OCI-LY1 (cell line): ENCODE measurements at regions not wholly inside any gene's neighbourhood (a gene's known extent, or its start where the extent isn't known, plus 50 kb on each side); places are given as distances from the start of the nearest gene placed in this dataset.

ENCODE experiments used
- H2AFZ ChIP-seq: fragments of 200-600 bp; sonication (generic), shearing (Covaris generic); 2 replicates; pipeline ENCODE4 v1.6.0; 2014; ENCODE audit warnings: antibody characterized with exemption, mild to moderate bottlenecking, low read length
- H3F3A ChIP-seq: fragments of 200-600 bp; sonication (generic), shearing (Covaris generic); 2 replicates; pipeline ENCODE4 v1.6.0; 2014; ENCODE audit warnings: mild to moderate bottlenecking, antibody characterized with exemption, low read length, moderate library complexity; ENCODE audit not compliant: insufficient read depth
- H3K27ac ChIP-seq: fragments of 200-600 bp; sonication (generic); 2 replicates; pipeline ENCODE4 v1.5.1; 2014; ENCODE audit warnings: low read length, mixed run types, mild to moderate bottlenecking, low read depth; ENCODE audit not compliant: poor library complexity, severe bottlenecking
- H3K27me3 ChIP-seq: fragments of 200-600 bp; sonication (generic); 2 replicates; pipeline ENCODE4 v1.6.0; 2014; ENCODE audit warnings: antibody characterized with exemption, mild to moderate bottlenecking, low read length, moderate library complexity; ENCODE audit not compliant: insufficient read depth
- H3K36me3 ChIP-seq: fragments of 200-600 bp; sonication (generic); 2 replicates; pipeline ENCODE4 v1.6.1; 2014; ENCODE audit warnings: mild to moderate bottlenecking, antibody characterized with exemption, low read length, moderate library complexity, mixed read lengths; ENCODE audit not compliant: insufficient read depth
- H3K4me1 ChIP-seq: fragments of 200-600 bp; sonication (generic); 2 replicates; pipeline ENCODE4 v1.5.1; 2014; ENCODE audit warnings: mild to moderate bottlenecking, low read length, moderate library complexity; ENCODE audit not compliant: insufficient read depth, severe bottlenecking
- H3K4me2 ChIP-seq: fragments of 200-600 bp; sonication (generic), shearing (Covaris generic); 2 replicates; pipeline ENCODE4 v1.6.1; 2014; ENCODE audit warnings: low read length
- H3K4me3 ChIP-seq: fragments of 200-600 bp; sonication (generic); 2 replicates; pipeline ENCODE4 v1.5.1; 2014; ENCODE audit warnings: low read length, low read depth, mild to moderate bottlenecking, mixed read lengths; ENCODE audit not compliant: poor library complexity, severe bottlenecking
- H3K79me2 ChIP-seq: fragments of 200-600 bp; shearing (Covaris generic); 2 replicates; pipeline ENCODE4 v1.6.1; 2016; ENCODE audit warnings: mixed run types, low read length, mixed read lengths; ENCODE audit not compliant: insufficient read depth
- H3K9ac ChIP-seq: fragments of 200-600 bp; sonication (generic), shearing (Covaris generic); 2 replicates; pipeline ENCODE4 v1.6.1; 2014; ENCODE audit warnings: mild to moderate bottlenecking, low read length, mixed read lengths
- H3K9me2 ChIP-seq: fragments of 200-600 bp; sonication (generic), shearing (Covaris generic); 2 replicates; pipeline ENCODE4 v1.6.1; 2014; ENCODE audit warnings: low read depth, mild to moderate bottlenecking, low read length, mixed read lengths
- H3K9me3 ChIP-seq: fragments of 200-600 bp; shearing (Covaris generic); 2 replicates; pipeline ENCODE4 v1.6.1; 2014; ENCODE audit warnings: low read length, mixed read lengths
- H4K20me1 ChIP-seq: fragments of 200-600 bp; sonication (generic), shearing (Covaris generic); 2 replicates; pipeline ENCODE4 v1.6.0; 2016; ENCODE audit warnings: mild to moderate bottlenecking, low read length; ENCODE audit not compliant: insufficient read depth
- EZH2 ChIP-seq: fragments of 200-600 bp; sonication (generic), shearing (Covaris generic); IDR thresholded peaks from 2 replicates; pipeline ENCODE4 v1.8.0; 2017; ENCODE audit warnings: borderline replicate concordance, mixed run types, mild to moderate bottlenecking, antibody characterized with exemption, low read length, moderate library complexity, mixed read lengths
- TF ChIP-seq, protein P1 (sequence below): fragments of 200-600 bp; sonication (generic), shearing (Covaris generic); IDR thresholded peaks from 2 replicates; pipeline ENCODE4 v1.5.1; 2017; ENCODE audit warnings: mild to moderate bottlenecking, antibody characterized with exemption, low read length, moderate library complexity, mixed read lengths

DNA sequence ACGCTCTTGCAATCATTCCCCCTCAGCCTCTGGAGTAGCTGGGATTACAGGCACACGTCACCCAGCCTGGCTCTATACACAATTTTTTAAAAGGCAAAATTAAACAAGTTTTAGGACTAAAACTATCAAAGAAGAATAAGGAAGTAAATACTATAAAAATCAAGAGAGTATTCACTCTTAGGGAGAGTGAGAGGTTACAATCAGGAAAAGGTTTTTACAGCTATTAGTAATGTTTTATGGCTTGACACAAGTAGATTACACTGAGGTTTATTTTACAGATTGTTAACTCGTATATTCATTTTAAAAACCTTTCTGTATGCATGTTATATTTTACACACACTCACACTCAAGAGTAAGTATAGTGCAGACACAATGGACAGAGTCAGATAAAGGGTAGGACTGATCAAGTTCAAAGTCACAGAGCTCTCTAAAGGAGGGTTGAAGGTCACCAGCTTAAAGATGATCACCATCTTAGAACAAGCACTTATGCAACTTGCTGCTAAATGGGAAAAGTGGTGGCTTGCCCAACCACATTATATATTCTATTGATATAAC, 77.9 kb upstream of the MAN1A2 start:
- TF ChIP-seq, protein P1, sequence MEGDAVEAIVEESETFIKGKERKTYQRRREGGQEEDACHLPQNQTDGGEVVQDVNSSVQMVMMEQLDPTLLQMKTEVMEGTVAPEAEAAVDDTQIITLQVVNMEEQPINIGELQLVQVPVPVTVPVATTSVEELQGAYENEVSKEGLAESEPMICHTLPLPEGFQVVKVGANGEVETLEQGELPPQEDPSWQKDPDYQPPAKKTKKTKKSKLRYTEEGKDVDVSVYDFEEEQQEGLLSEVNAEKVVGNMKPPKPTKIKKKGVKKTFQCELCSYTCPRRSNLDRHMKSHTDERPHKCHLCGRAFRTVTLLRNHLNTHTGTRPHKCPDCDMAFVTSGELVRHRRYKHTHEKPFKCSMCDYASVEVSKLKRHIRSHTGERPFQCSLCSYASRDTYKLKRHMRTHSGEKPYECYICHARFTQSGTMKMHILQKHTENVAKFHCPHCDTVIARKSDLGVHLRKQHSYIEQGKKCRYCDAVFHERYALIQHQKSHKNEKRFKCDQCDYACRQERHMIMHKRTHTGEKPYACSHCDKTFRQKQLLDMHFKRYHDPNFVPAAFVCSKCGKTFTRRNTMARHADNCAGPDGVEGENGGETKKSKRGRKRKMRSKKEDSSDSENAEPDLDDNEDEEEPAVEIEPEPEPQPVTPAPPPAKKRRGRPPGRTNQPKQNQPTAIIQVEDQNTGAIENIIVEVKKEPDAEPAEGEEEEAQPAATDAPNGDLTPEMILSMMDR = no peak
- TF ChIP-seq EZH2 = no peak
- Histone ChIP-seq H3K27me3 (no peaks in the 10 kb centered on the region), H3K4me1 (no peaks in the 10 kb centered on the region), H3K9ac (no peak overlapping the region), H3K4me3 (no peak overlapping the region), H3K27ac (no peak overlapping the region), H3K36me3 (no peaks in the 10 kb centered on the region), H2AFZ (no peak overlapping the region), H3K79me2 (no peaks in the 10 kb centered on the region), H3K9me2 (no peaks in the 10 kb centered on the region), H3K4me2 (no peak overlapping the region), H3K9me3 (no peaks in the 10 kb centered on the region), H4K20me1 (no peaks in the 10 kb centered on the region), H3F3A (no peaks in the 10 kb centered on the region)

DNA sequence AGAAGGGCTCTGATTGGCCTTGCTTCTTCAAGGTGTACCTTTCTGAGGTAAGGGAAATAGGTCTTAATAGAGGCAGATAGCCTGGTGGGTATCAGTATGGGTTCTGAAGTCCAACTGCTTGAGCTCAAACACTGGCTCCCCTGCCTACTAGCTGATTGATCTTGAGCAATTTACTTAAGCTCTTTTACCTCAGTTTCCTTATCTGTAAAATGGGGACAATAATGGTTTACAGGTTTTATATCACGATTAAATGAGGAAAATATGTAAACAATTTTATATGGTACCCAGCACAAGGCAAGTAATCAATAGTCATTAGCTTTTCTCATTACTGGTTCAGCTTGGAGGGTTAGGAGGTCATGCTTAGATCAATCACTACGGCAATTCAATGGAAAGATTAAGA, 75.8 kb upstream of the VTCN1 start:
- no peaks in the 10 kb centered on the region for H3K79me2 ChIP-seq
- no peaks in the 10 kb centered on the region for H4K20me1 ChIP-seq
- TF ChIP-seq, protein P1 = no peak
- TF ChIP-seq EZH2 = no peak
- H2AFZ ChIP-seq = no peak overlapping the region
- no peaks in the 10 kb centered on the region for H3K4me1 ChIP-seq
- no peak overlapping the region for H3K9ac ChIP-seq
- no peak overlapping the region for H3K4me2 ChIP-seq
- H3K9me2 ChIP-seq = no peaks in the 10 kb centered on the region
- no peaks in the 10 kb centered on the region for H3K27me3 ChIP-seq
- no peak overlapping the region for H3K27ac ChIP-seq
- H3F3A ChIP-seq = no peaks in the 10 kb centered on the region
- H3K4me3 ChIP-seq = no peak overlapping the region
- no peaks in the 10 kb centered on the region for H3K36me3 ChIP-seq
- H3K9me3 ChIP-seq = no peaks in the 10 kb centered on the region

DNA sequence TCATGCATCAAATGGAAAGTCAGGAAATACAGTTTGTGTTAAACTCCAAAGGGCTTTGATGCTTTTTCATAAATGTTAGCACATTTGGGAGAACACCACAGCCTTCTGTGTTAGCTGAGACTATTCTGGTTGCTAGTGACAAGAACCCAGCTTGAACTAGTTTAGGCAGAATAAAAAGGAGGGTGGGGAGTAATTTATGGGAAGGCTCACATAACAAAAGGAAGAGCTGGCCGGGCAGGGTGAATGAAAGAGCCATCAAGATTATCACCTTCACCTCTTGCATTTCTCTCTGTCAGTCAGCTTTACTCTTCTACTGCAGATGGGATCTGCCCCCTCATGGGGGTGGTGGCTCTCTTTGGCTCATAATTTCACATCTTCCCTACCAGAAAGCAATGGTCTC, 75.4 kb upstream of the VTCN1 start:
- Histone ChIP-seq H3F3A (no peaks in the 10 kb centered on the region), H3K9me2 (no peaks in the 10 kb centered on the region), H3K9me3 (no peaks in the 10 kb centered on the region), H3K4me3 (no peak overlapping the region), H4K20me1 (no peaks in the 10 kb centered on the region), H3K36me3 (no peaks in the 10 kb centered on the region), H3K9ac (no peak overlapping the region), H2AFZ (no peak overlapping the region), H3K27me3 (no peaks in the 10 kb centered on the region), H3K4me1 (no peaks in the 10 kb centered on the region), H3K79me2 (no peaks in the 10 kb centered on the region), H3K4me2 (no peak overlapping the region), H3K27ac (no peak overlapping the region)
- TF ChIP-seq, protein P1 = no peak
- no peak for TF ChIP-seq EZH2
